HG03469 (cell line): ENCODE measurements at regions not wholly inside any gene's neighbourhood (a gene's known extent, or its start where the extent isn't known, plus 50 kb on each side); places are given as distances from the start of the nearest gene placed in this dataset.

Experiments used
- ATAC-seq: cut with Tn5 transposase; IDR thresholded peaks from one replicate; pipeline ENCODE4 v1.9.1; 2021; ENCODE audit warnings: mild to moderate bottlenecking, moderate library complexity, moderate number of reproducible peaks; ENCODE audit not compliant: unreplicated experiment

- no peak for ATAC-seq
Measured at GRCh38 chr13:27367570-27367969, 56.8 kb upstream of the GTF3A start.

DNA sequence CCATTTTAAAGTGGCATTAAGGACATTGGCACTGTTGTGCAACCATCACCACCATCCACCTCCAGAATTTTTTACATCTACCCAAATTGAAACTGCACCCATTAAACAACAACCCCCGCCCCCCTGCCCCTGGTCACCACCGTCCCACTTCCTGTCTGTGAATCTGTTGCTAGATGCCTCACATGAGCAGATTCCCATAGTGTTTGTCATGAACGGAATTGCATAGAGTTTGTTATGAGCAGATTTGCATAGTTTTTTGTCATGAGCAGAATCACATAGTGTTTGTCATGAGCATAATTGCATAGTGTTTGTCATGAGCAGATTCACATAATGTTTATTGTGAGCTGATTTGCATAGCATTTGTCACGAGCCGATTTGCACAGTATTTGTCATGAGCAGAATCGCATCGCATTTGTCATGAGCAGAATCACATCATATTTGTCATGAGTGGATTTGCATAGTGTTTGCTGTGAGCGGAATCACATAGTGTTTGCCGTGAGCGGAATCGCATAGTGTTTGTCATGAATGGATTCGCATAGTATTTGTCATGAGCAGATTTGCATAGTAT is 54.0 kb upstream of the GTF3A start:
- ATAC-seq, result no peak

- no peak for ATAC-seq
Measured at GRCh38 chr13:27371932-27372331, 52.5 kb upstream of the GTF3A start.

GRCh38 chr13:27372896-27373295 is 51.5 kb upstream of the GTF3A start:
- no peak for ATAC-seq

DNA sequence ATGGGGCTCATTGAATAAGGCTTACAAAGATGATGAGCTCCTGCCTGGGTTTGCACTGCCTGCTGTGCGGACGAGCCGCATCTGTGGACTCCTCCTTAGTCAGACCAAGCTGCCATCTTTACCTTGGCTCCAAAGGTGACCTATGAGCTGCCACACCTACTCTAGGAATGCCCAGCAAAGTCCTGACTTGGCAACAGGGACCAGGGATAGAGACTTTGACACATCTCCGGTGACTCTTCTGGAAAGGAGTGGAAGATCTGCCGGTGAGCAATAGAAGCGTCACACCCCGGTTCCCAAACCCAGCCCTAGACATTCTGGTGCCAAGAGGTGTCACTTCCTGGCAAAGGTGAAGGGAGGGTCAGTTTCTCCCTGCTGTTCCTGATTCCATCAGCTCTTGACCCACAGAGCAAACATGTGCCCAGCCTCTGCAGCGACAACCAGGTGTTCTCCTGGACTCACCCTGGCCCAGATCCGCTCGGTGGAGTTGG is 50.2 kb upstream of the GTF3A start:
- no peak for ATAC-seq
